GM19397 (cell line): ENCODE measurements at regions not wholly inside any gene's neighbourhood (a gene's known extent, or its start where the extent isn't known, plus 50 kb on each side); places are given as distances from the start of the nearest gene placed in this dataset.

ENCODE experiments used
- ATAC-seq: cut with Tn5 transposase; IDR thresholded peaks from one replicate; pipeline ENCODE4 v1.9.1; 2021; ENCODE audit warnings: mild to moderate bottlenecking, moderate library complexity; ENCODE audit not compliant: unreplicated experiment

DNA sequence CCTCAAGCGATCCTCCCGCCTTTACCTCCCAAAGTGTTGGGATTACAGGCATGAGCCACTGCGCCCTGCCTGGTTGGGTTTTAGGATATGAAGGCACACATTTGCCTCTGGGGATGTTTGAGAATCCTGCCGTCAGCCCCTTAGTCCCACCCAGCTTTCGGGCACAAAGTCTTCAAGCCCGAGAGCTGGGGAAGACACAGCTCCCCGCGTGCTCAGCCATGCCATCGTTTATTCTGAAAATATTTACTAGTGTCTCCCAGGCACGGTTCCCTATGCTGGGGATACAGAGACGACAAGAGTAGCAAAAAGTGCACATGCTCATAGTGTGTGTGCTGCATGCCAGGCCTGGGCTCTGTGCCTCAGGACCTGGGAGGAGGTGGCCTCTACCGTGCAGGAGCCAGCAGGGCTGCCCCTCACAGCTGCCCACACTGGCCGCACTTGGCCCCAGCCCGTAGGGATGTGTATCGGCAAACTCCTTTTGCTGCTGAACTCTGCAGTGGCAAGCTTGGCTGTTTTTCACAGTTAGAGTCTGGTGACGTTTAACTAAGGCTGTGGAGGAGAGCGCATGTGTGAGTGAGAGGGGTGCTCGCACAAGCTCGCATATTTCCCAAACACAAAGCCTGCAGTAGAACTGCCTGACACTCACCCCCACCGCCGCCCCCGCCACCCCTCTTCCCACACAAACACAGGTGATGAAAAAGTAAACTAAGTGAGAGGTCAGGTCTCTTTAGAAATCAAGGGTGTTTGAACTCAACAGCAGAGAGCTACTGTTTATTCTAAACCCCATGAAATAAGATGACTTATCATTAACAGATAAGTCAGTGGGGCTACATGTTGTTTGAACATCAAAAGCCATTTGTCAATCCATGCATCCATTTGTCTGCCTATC, 266.4 kb downstream of the MRTFB start:
- ATAC-seq: no peak

- no peak for ATAC-seq
Measured at GRCh38 chr16:14335297-14335696, 264.2 kb downstream of the MRTFB start.

DNA sequence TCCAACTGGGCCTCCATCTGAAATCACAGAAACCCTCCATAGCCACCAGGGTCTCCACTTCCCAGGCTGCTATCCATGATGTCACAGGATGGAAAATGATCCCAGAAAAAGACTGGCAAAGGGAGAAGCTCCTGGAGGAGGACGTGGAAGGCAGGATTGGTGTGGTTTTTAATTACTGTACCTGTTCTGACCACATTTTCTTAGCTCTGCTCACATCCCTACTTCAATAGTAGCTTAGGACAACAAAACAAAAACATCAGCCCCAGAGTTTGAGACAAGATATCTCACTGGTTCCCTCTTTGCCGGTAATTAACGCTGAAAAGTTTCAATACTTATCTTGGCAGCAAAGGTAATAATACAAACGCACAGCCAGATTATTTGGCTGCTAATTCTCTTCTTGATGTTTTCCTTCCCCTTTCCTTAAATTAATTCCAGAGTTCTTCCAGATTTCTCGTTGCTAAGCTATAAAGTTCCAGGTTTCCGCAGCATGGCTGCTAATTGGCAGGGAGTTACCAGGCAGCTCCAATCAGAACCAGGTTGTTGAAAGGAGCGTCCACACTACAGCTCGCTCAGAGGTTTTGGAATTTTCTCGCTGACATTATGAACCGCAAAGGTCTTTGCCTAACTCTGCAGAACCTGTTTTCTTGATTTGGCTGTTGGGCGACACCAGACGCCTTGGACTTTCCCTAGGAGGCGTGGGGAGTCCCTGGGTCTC, 263.4 kb downstream of the MRTFB start:
- no peak for ATAC-seq

DNA sequence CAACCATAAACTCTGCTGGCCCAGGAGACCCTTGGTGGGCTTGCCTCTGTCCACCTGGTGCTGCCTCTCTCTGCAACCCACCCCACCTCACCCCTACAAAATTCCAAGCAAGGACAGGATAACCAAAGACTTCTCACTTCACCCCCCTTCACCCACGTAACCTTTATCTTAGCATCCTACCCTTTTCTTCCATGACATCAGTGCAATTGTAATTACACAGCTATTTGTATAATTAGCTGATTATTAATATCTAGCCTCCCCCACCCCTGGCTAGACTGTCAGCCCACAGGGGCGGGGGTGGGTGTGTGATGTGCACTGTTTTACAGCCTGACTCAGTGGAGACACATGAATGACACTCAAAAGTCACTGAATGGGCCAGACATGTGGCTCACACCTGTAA, 262.2 kb downstream of the MRTFB start:
- ATAC-seq: no peak

GRCh38 chr16:14331020-14331419, 259.9 kb downstream of the MRTFB start:
- no peak for ATAC-seq

DNA sequence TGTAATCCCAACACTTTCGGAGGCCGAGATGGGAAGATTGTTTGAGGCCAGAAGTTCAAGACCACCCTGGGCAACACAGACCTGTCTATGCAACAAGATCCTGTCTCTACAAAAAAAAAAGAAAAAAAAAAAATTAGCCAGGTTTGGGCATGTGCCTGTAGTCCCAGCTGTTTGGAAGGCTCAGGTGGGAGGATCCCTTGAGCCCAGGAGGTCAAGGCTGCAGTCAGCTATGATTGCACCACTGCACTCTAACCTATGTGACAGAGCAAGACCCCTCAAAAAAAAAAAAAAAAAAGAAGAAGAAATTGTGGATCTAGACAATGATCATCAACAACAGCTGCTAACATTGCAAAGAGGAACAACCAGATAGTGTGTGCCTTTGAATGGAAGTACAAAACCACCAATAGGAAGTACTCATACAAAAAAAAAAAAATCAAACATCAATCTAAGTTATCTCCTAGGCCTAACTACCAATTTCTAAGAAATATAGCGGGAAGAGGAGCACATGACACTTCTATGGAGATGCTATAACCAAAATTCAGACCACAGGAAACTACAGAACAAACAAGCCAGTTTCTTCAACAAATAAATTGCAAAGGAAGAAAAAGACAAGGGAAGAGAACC, 258.7 kb downstream of the MRTFB start:
- ATAC-seq: no peak

DNA sequence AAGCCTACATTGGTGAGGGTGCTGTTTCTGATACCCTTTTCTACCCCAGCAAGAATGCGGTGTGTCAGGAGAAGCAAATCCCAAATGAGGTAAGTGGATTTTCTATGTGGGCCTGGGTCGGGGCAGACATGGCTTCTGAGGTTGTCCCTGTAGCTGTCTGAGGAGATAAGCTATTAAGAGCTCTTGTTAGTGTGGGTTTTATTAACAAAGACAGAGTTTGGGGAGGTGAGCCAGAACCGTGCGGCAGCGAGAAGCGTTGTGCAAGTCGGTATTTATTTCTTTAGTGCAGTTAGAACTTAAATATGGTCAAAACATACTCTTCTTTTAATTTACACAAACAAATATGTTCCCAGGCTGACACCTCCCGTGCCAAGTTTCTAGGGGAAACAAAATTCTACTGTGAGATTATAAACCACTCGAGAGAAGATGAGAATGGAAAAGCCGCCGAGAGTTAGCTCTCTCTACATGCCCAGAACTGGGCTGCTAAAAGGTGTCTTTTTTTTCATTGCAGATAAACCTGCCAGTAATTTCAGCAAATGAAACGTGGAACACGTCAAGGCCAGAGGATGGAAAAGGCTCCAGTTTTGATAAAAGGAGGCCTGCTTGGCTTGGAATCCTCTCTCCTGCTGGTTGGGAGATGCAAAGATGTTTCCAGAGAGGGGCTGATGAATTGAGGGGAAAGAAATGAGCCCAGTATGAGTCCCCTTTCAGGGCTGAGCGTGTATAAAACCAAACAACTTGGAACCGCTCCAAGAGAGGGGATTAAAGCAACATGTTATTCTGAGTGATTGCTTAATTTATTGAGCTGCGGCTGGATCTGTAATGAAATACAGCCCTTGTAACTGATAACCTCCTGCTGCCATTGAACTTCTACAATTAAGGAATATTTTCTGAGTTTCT, 254.6 kb downstream of the MRTFB start:
- no peak for ATAC-seq

GRCh38 chr16:14324581-14324980, 253.5 kb downstream of the MRTFB start:
- no peak for ATAC-seq

DNA sequence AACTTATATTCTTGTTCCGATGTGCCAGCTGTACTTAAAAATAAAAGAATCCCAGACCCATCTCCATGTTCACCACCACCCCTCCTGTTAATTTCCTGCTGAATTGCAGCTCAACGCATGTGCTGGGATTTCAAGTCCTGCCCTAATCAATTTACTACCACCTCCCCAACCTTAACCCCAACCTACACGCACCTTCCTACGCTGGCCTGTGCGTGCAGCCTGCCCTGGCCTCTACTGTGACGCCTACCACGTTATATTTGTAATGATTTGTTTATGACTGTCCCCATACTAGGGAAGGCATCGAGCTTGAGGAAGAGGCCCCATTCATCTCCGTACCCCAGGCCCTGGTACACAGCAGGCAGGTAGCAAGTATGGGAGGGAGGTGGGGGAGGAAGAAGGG, 251.1 kb downstream of the MRTFB start:
- ATAC-seq: no peak

DNA sequence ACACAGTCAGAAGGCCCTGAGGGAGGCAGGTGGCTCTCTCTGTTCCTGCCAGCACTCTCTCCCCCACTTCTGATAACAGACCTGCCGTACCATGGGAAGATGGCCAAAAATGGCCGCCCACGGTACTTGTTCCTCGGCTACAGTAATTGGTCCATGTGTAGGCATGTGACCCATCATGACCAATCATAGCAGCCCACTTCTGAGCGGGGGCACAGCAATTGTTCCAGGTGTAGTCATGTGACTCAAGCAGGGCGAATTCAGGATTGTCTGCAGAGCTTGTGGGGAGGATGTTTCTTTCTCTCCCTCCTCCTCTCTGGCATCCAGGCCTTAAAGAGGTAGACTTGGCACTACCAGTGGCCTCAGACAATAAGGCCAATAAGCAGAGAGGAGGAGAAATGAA, 250.4 kb downstream of the MRTFB start:
- ATAC-seq: no peak

- no peak for ATAC-seq
Measured at GRCh38 chr16:14320406-14320805, 249.3 kb downstream of the MRTFB start.
